HL-60/S4 treated with retinoic acid at 250 ng/mL for 4 days and 3 days (cell line): ENCODE measurements at regions not wholly inside any gene's neighbourhood (a gene's known extent, or its start where the extent isn't known, plus 50 kb on each side); places are given as distances from the start of the nearest gene placed in this dataset.

Source experiments
- in situ Hi-C: fragments of 300-500 bp; cut with MboI; formaldehyde crosslinking; loops from 2 replicates; pipeline ENCODE4 v1.7.0; 2022; ENCODE audit warnings: low sequenced_read_pairs

DNA sequence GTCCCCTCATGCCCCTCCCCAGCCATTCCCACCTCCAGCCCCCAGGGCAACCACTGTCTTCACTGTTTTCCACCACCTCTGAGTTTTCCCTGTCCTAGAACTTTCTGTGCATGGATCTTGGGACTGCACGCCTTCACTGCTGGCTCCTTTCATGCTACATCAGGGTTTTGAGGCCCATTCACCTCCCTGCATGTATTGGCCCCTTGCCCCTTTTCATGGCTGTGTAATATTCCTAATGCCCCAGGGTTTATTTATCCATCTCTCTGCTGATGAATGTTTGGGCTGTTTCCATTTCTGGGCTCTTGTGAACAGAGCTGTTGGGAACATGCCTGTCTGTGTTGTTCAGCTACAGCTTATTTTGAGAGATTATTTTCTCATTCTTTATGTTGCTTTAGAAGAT lies 205.0 kb downstream of the RBFOX3 start:
- in situ Hi-C loops: no loop called here

DNA sequence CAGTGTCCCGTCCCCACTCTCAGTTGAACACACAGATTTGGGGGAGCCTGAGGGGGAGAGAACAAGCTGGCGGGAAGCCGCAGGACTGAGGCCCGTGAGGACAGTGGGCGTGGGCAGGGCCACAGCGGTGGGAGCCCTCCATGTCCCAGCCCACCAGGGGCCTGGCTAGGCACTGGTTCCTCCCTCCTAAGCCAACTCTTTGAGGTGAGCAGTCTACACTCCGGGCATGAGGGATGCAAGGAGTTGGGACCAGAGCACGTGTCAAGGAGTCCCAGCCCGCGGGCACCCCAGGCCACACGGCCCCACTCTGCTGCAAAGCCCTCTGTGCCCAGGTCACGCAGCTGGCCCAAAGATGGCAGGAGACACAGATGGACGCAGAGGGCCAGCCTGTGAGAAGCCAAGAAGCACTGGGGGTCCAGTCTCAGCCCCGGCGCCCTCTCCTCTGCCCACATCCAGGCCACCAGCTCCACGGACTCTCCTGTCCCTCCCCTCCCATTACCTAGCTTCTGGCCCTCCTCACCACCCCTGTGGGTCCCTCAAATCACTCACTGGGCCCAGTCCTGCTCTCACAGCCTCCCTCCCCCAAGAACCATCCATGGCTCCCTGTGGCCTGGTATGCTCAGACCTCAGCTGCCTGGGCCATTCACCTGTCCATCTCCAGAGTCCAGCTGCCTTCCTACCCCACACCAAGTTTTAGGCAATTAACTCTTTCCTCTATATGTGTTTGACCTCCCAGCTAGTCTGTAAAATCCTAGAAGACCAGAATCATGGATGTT lies 206.5 kb downstream of the RBFOX3 start:
- in situ Hi-C loops: no loop called here

DNA sequence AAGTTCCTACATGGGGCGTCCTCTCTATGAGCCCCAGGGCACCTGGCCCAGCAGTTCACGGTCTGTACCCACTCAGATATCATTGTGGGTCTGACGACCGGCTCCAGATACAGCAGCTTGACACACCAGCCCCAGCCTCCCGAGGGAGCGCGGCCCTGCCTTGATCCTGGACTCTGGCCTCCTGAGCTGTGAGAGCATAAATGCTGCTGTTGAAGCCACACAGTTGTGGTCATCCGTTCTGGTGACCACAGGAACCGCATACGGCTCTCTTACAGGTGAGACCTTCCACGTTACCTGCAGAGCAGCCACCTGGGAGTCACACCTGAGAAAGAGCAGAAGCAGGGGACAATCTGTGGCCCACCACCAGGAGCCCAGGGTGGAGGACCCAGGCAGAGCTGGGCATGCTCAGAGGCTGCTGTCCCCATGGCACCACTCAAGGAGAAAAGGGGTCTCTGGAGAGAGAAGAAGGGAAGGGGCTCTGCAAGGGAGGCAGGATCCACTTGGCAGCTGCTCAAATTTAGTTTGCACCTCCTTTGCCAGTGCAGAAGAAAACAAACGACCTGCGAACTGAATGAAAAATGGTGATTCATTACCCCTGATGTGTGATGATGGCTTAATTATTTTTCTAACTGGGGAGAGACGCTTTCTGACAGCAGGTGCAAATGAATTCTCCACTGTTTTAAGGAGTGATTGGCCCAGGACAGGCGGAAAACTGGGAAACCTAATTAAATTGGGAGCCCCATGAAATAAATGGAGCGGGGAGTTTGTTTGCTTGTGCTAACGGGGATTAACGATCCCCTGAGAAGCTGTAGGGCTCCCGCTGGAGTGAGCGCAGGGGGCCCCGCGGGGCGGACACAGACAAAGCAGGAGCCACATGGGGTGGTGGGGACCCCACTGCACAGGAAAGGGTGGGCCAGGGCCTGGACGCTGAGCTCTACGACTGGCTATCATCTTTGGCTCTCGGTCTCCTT lies 208.9 kb downstream of the RBFOX3 start:
- in situ Hi-C loops: no loop called here

DNA sequence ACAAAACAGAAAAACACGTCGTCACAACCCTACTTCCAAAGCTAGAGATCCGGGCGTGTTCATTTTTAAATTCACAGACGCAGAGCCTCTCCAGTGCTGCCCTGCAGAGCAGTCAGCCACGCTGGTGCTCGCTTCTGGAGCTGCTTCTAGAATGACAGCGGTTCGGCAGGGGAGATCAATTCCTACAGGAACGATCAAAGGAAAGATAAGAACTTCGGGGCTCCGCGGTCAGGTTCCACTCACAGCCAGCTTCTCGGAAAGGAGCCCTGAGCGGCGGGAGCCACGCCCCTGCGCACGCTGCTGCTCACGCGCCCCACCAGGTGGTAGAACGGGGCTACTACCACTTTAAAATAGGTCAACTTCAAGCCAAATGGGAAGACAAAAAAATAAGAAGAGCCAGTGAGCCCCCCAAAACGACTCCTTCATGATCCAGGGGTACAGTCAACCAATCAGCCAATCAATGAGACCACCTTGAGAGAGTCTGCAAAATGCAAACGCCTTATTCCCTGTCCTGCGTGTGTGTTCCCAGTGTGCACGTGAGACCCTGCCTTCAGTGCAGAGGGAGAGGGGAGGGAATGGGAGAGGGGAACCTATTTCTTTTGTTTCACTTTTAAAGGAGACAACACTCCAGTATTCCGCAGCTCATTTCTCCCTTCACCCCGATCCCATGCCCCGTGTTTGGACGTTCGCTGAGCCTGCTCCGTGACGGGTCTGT lies 209.7 kb downstream of the RBFOX3 start:
- in situ Hi-C loops: no loop called here

DNA sequence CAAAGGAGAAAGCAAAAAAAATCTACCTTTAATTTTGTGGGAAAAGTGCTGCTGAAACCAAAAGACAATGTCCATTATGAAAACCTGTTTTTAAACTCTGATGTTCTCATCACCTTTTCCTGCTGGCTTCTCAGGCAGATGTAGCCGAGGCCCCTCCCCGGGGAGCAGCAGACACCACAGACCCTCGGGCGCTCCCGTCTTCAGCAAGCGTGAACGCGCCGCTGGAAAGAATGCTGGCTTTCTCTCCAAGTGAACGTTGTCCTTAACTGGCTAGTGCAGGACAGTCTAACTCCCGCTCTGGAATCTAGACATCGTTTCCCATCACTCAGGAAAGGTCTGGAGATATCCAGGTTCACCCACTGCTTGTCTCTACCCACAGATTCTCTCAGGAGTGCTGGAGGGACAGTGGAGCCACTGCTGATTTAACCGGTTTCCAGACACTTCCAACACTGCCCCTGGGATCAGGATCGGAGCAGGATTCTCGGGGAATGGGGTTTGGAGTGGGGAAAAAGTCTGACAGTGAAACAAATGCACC lies 211.2 kb downstream of the RBFOX3 start:
- in situ Hi-C loops: loop anchor here (25.0 kb wide), 1 partner anchor 337 kb away; the partner anchor contains the start of gene ENGASE

GRCh38 chr17:79398441-79398840 lies 212.4 kb downstream of the RBFOX3 start:
- in situ Hi-C loops: loop anchor here (25.0 kb wide), 1 partner anchor 336 kb away; the partner anchor contains the start of gene ENGASE

- in situ Hi-C loops: loop anchor here (25.0 kb wide), 1 partner anchor 334 kb away; the partner anchor contains the start of gene ENGASE
Observed at GRCh38 chr17:79396696-79397095, 214.2 kb downstream of the RBFOX3 start.

DNA sequence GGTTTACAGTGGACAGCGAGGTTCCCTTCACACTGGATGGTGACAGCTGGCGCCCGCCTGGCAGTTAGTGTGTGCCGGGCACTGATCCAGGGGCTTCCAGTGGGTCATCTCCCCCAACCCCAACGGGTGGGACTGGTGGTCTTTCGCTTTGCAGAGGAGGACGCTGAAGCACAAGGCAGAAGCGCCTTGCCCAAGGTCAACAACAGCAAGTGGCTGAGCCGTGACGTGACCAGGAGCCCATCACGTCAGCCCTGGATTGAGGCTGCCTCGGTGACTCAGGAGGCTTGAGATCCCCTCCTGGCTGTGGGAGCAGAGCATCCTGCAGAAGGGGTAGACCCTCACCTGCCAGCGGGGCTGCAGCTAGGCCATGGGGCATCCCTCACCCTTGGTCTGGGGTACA lies 215.3 kb downstream of the RBFOX3 start:
- in situ Hi-C loops: loop anchor here (25.0 kb wide), 1 partner anchor 333 kb away; the partner anchor contains the start of gene ENGASE

- in situ Hi-C loops: loop anchor here (25.0 kb wide), 1 partner anchor 333 kb away; the partner anchor contains the start of gene ENGASE
Observed at GRCh38 chr17:79395066-79395465, 215.8 kb downstream of the RBFOX3 start.

GRCh38 chr17:79393358-79394052 lies 217.3 kb downstream of the RBFOX3 start:
- in situ Hi-C loops: loop anchor here (25.0 kb wide), 1 partner anchor 331 kb away; the partner anchor contains the start of gene ENGASE

DNA sequence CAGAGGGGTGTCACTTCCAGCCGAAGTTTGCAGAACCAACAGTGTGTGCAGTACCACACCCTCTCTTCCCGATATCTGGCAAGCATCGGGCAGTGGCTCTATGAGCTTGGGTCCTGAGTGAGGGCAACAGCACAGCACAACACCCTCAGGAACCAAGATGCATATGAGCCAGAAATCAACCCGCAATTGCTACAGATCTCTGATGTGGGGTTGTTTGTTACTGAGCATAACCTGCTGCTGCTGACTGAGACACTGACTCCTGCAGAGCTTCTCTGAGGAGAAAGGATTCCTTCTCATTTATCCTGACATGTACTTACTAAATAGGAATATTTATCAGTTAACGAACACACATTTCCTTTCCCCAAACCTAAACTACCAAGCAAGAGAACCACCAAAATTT lies 218.3 kb downstream of the RBFOX3 start:
- in situ Hi-C loops: loop anchor here (25.0 kb wide), 1 partner anchor 330 kb away; the partner anchor contains the start of gene ENGASE

DNA sequence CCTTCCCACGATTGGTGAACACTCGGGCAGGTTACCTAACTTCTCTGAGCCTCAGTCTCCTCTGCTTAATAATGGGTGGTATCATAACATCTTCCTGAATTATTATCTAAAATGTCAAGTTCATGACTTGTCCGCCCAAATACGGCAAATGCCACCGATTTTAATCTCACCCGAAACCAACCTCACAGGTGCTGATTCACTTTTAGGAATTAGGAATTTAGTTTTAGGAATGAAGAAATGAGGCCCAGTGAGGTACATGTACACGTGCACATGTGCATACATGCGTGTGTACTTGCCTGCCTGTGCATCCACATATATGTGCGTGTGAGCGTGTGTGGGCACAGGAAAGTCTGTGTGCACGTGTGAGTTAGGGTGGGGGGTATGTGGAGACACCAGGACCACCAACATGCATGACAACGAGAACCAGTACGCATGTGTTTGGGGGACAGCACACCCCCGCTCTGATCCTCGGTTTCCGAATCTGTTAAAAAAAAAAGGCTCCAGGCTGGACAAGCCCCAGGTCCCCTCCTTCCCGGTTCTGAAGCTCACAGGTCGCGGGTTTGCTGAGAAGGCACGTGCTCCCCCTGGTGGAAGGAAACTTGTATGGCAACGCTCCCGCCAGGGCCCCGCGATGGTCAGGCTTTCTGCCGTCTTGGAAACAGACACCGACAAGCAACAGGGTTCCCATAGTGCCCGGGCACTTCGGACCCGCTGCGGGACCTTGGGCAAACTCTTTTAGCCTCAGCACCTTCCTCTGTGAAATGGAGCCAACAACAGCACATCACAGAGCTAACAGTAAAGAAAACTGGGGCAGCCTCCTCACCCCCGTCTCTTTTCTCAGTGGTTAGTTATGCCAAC lies 219.2 kb downstream of the RBFOX3 start:
- in situ Hi-C loops: loop anchor here (25.0 kb wide), 1 partner anchor 329 kb away; the partner anchor contains the start of gene ENGASE

DNA sequence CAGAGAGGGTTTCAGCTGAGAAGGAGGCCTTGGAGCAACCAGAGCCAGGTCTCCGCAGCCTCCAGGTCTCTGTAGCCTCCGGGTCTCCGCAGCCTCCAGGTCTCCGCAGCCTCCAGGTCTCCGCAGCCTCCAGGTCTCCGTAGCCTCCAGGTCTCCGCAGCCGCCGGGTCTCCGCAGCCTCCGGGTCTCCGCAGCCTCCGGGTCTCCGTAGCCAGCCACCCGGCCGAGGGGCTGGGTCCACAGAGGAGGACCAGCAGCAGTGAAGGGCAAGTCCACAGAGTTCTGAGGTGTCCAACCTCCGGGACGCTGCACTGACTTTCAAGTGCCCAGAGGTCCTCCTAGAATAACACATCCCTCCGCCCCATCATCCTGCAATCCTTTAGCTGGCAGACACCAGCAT lies 221.0 kb downstream of the RBFOX3 start:
- in situ Hi-C loops: loop anchor here (25.0 kb wide), 1 partner anchor 328 kb away; the partner anchor contains the start of gene ENGASE

DNA sequence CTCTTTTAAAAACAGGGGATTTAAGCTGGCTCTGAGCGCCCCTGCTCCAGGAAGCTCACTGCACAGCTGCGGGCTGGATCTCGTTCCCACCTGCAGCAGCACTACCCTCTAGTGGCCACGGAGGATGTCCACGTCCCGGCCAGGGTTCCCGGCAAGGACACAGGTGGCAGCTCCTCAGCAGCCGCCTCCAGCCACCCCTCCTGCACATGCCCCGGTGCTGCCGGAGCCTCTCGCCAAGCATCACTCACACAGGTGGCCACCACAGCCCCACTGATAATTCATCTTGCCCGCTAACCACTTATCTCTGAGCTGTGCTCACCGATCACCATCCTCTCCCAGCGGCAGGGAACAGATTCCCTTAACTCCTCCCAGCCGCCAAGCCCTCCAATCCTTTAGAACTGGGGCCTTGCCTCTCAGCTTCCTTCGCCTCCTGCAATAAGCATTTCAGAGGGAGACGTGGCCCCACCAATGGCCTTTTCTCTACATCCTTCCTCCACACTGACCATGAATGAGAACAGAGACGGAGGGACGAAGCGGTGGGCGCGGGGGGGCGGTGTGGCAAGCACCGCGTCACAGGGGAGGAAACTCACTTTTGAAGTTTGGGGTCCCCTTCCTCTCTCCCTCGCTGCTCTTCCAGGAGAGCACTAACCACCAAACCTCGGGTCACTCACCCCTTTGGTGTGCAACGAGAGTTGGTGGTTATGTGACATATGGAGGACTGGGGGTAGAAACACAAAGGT lies 222.1 kb downstream of the RBFOX3 start:
- in situ Hi-C loops: loop anchor here (25.0 kb wide), 1 partner anchor 326 kb away; the partner anchor contains the start of gene ENGASE

- in situ Hi-C loops: loop anchor here (25.0 kb wide), 1 partner anchor 325 kb away; the partner anchor contains the start of gene ENGASE
Observed at GRCh38 chr17:79387783-79388182, 223.1 kb downstream of the RBFOX3 start.

- in situ Hi-C loops: loop anchor here (25.0 kb wide), 1 partner anchor 324 kb away; the partner anchor contains the start of gene ENGASE
Observed at GRCh38 chr17:79385962-79386563, 224.8 kb downstream of the RBFOX3 start.

GRCh38 chr17:79382313-79382712 lies 228.5 kb downstream of the RBFOX3 start:
- in situ Hi-C loops: loop anchor here (25.0 kb wide), 1 partner anchor 320 kb away; the partner anchor contains the start of gene ENGASE
